ENCODE measurements at regions not wholly inside any gene's neighbourhood (a gene's known extent, or its start where the extent isn't known, plus 50 kb on each side); places are given as distances from the start of the nearest gene placed in this dataset.

GRCh38 chr7:94183891-94184290 is 179.7 kb upstream of the BET1 start:
- TF ChIP-seq CTCF (IDR thresholded peaks at IDR 0.05): no peak
- no peak for TF ChIP-seq POLR2A (IDR thresholded peaks at IDR 0.05)

Measured in testis (tissue), 2 donors.